Stomach smooth muscle (tissue), 2 donors: ENCODE measurements at regions not wholly inside any gene's neighbourhood (a gene's known extent, or its start where the extent isn't known, plus 50 kb on each side); places are given as distances from the start of the nearest gene placed in this dataset.

Experiments
- H3K27ac ChIP-seq: one replicate; pipeline ENCODE4 v1.7.0; 2013; ENCODE audit warnings: mild to moderate bottlenecking, low read length, inconsistent platforms
- H3K27me3 ChIP-seq, 2 donors: one replicate each; pipeline ENCODE4 v1.7.0; 2013; ENCODE audit warnings: low read length in 2 of 2; ENCODE audit not compliant: insufficient read depth in 2 of 2, control insufficient read depth in 1 of 2
- H3K36me3 ChIP-seq, 2 donors: one replicate each; pipeline ENCODE4 v1.7.0; 2013; ENCODE audit warnings: low read length in 2 of 2; ENCODE audit not compliant: control insufficient read depth in 2 of 2, insufficient read depth in 2 of 2
- H3K4me1 ChIP-seq: one replicate; pipeline ENCODE4 v1.7.0; 2013; ENCODE audit warnings: low read length; ENCODE audit not compliant: control insufficient read depth, insufficient read depth
- H3K4me3 ChIP-seq, 2 donors: one replicate each; pipeline ENCODE4 v1.7.0; 2013; ENCODE audit warnings: low read length in 2 of 2
- H3K9ac ChIP-seq, 2 donors: one replicate each; pipeline ENCODE4 v1.7.0; 2013; ENCODE audit warnings: low read length in 2 of 2, mild to moderate bottlenecking in 1 of 2
- H3K9me3 ChIP-seq, 2 donors: one replicate each; pipeline ENCODE4 v1.7.0; 2013; ENCODE audit warnings: low read length in 2 of 2; ENCODE audit not compliant: control insufficient read depth in 2 of 2
- donor health status: healthy.
- donor health status: Pancreatic carcinoma.

DNA sequence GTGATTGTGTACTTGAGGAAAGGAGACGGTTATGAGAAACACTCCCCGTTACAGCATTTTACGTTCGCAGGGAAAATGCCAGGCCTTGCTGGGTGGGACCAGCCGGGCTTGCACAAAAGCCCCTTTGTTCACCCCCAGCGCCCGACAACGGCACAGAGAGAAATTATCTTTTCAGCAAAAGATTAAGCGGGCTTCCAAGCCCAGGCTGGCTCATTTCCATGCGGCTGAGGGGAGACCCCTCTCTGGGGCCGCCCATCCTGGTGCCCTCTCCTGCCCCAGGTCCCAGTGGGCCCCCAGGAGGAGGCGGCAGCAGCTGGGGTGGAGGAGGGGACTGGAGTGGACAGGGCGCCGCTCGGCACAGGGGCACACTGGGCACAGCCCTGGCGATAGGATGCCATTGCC lies 50.8 kb upstream of the NOTCH1 start:
- Histone ChIP-seq H3K9ac (no peak overlapping the region), H3K4me1 (peaks cover 3% of the 10 kb centered on the region), H3K27me3 (no peaks in the 10 kb centered on the region), H3K36me3 (no peaks in the 10 kb centered on the region), H3K27ac (no peak overlapping the region), H3K4me3 (no peak overlapping the region), H3K9me3 (no peaks in the 10 kb centered on the region)

DNA sequence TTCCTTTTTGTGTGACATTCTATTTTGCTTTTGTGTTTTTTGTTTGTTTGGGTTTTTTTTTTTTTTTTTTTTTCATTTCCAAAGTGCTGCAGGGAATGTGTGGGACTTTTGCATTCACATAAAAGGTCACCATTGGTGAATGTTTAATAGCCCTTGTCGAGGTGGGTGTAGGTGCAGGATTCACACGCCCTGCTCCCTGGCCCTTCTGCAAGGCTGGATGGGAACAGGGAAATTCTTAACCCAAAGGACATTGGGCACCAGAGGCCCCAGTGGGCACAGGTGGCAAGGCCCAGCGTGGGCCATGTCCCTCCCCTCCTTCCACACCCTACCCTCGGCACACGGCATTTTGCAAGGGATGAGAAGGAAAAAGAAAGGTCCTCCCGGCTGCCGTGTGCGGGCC lies 50.4 kb upstream of the NOTCH1 start:
- Histone ChIP-seq H3K27me3 (no peaks in the 10 kb centered on the region), H3K4me3 (no peak overlapping the region), H3K9me3 (no peaks in the 10 kb centered on the region), H3K27ac (no peak overlapping the region), H3K9ac (no peak overlapping the region), H3K4me1 (peaks cover under 1% of the 10 kb centered on the region), H3K36me3 (no peaks in the 10 kb centered on the region)

DNA sequence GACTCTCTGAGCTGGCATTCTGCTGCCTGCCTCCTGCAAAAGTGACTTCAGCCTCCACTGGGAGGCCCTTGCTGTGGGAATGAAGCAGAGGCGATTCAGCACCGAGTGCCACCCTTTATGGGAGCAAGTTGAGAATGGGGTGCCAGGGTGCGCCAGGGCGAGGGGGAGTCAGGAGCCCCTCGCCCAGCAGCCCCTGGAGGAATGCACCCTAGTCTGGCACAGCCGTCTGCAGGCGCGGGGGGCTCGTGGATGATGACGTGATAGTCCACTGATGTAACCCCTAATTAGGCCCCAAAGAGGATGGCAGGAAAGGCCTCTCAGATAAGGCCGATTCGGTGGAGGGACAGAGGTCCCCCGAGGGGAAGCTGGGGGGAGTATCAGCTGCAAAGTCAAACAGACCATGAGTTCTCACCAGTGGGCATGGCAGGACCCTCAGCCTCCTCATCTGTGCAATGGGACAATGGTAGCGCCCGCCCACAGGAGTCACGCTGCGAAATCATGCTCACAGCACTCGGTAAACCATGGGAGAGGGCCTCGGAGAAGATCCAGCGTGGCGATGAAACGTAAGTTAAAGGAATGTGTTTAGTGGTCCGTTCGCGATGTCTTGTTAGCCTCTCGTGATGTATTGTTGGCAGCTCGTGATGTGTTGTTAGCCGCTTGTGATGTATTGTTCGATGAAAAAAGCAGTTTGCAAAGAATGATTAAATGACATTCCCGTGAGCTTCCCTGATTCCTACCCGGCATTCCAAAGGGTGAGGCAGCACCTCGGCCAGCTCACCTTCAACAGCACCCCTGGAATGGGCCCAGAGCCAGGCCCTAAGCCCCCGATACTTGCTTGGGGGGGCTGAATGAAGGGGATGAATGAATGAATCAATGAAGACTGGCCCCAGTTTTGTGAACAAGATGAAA lies 49.7 kb upstream of the NOTCH1 start:
- Histone ChIP-seq H3K36me3 (no peaks in the 10 kb centered on the region), H3K9ac (no peak overlapping the region)

More for the DNA sequence above, 49.7 kb upstream of the NOTCH1 start:
- Histone ChIP-seq H3K27ac (no peak overlapping the region), H3K4me1 (peaks cover 8% of the 10 kb centered on the region), H3K9me3 (no peaks in the 10 kb centered on the region), H3K27me3 (no peaks in the 10 kb centered on the region), H3K4me3 (no peak overlapping the region)
